ENCODE measurements at regions not wholly inside any gene's neighbourhood (a gene's known extent, or its start where the extent isn't known, plus 50 kb on each side); places are given as distances from the start of the nearest gene placed in this dataset.
"Not testable (repeated sequence)": the region's sequence is repeated elsewhere in the genome, so short reads cannot be mapped to it uniquely, and the experiment has no call there.

DNA sequence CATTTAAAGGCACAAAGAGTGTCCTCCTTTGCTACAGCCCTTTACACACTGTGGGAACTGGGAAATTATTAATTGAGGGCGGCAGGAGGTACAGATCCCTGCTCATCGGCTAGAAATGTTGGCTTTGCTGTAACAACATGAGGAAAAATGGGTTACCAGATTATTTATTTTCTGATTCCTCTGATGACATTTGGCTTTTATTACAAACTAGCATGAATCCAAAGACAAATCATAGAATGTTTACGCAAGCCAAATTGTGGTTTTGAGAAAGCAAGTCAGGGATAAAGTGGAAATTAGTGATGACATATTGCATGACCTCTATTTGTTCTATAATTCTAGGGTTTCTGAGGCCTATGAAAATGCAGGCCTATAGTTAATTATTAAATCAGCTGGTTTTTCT lies 126.1 kb upstream of the TMEM196 start:
- DNase-seq (ENCODE audit: low read depth in 2 of 2) = peak; percentile 22 to 38
- no peak overlapping the region for H3K4me3 ChIP-seq (replicated peaks in 1 of 2; ENCODE audit: low read depth in 2 of 2, low read length in 2 of 2)
- no peak for TF ChIP-seq CTCF (IDR thresholded peaks at IDR 0.05; ENCODE audit: low read depth, low read length)

DNA sequence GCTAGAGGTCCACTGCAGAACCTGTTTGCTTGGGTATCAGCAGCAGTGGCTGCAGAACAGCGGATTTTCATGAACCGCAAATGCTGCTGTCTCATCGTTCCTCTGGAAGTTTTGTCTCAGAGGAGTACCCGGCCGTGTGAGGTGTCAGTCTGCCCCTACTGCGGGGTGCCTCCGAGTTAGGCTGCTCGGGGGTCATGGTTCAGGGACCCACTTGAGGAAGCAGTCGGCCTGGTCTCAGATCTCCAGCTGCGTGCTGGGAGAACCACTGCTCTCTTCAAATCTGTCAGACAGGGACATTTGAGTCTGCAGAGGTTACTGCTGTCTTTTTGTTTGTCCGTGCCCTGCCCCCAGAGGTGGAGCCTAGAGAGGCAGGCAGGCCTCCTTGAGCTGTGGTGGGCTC lies 109.5 kb upstream of the TMEM196 start:
- DNase-seq (ENCODE audit: low read depth in 2 of 2); H3K4me3 ChIP-seq (replicated peaks in 1 of 2; ENCODE audit: low read depth in 2 of 2, low read length in 2 of 2): not testable (repeated sequence)

GRCh38 chr7:19872094-19872493 lies 98.7 kb upstream of the TMEM196 start:
- no peak overlapping the region for H3K4me3 ChIP-seq (replicated peaks in 1 of 2; ENCODE audit: low read depth in 2 of 2, low read length in 2 of 2)
- no peak for DNase-seq (ENCODE audit: low read depth in 2 of 2)
- no peak for TF ChIP-seq CTCF (IDR thresholded peaks at IDR 0.05; ENCODE audit: low read depth, low read length)

- H3K4me3 ChIP-seq (replicated peaks in 1 of 2; ENCODE audit: low read depth in 2 of 2, low read length in 2 of 2) = no peak overlapping the region
- DNase-seq (ENCODE audit: low read depth in 2 of 2) = no peak
- no peak for TF ChIP-seq CTCF (IDR thresholded peaks at IDR 0.05; ENCODE audit: low read depth, low read length)
Observed at GRCh38 chr7:19871102-19871501, 97.7 kb upstream of the TMEM196 start.

GRCh38 chr7:19869979-19870378 lies 96.6 kb upstream of the TMEM196 start:
- DNase-seq (ENCODE audit: low read depth in 2 of 2) = no peak
- no peak for TF ChIP-seq CTCF (IDR thresholded peaks at IDR 0.05; ENCODE audit: low read depth, low read length)
- H3K4me3 ChIP-seq (replicated peaks in 1 of 2; ENCODE audit: low read depth in 2 of 2, low read length in 2 of 2) = no peak overlapping the region

- H3K4me3 ChIP-seq (replicated peaks in 1 of 2; ENCODE audit: low read depth in 2 of 2, low read length in 2 of 2) = no peak overlapping the region
- no peak for TF ChIP-seq CTCF (IDR thresholded peaks at IDR 0.05; ENCODE audit: low read depth, low read length)
- DNase-seq (ENCODE audit: low read depth in 2 of 2) = no peak
Observed at GRCh38 chr7:19853261-19853832, 79.9 kb upstream of the TMEM196 start.

GRCh38 chr7:19852192-19852591 lies 78.8 kb upstream of the TMEM196 start:
- no peak for TF ChIP-seq CTCF (IDR thresholded peaks at IDR 0.05; ENCODE audit: low read depth, low read length)
- no peak for DNase-seq (ENCODE audit: low read depth in 2 of 2)
- no peak overlapping the region for H3K4me3 ChIP-seq (replicated peaks in 1 of 2; ENCODE audit: low read depth in 2 of 2, low read length in 2 of 2)

All from cardiac fibroblast (primary cell).